Astrocyte (in vitro differentiated cells and primary cell): ENCODE measurements at regions not wholly inside any gene's neighbourhood (a gene's known extent, or its start where the extent isn't known, plus 50 kb on each side); places are given as distances from the start of the nearest gene placed in this dataset.
"Not testable (repeated sequence)": the region's sequence is repeated elsewhere in the genome, so short reads cannot be mapped to it uniquely, and the experiment has no call there.

Experiments used
- DNase-seq: peaks from one replicate; pipeline ENCODE4 v3.0.0-alpha.2; 2010; ENCODE audit warnings: low read depth
- FAIRE-seq: peaks from 2 replicates; lab custom pipeline; 2011; peaks lifted over from hg19 to GRCh38; lab: Jason Lieb, UNC
- H2AFZ ChIP-seq: 2 replicates; pipeline ENCODE4 v1.6.0; 2012; ENCODE audit warnings: low read depth, low read length, inconsistent platforms
- H3K27ac ChIP-seq: 2 replicates; pipeline ENCODE4 v1.5.1; 2011; ENCODE audit warnings: low read depth, low read length, inconsistent platforms
- H3K27me3 ChIP-seq: 2 replicates; pipeline ENCODE4 v1.6.0; 2011; ENCODE audit warnings: low read length, inconsistent platforms; ENCODE audit not compliant: insufficient read depth
- H3K36me3 ChIP-seq: 2 replicates; pipeline ENCODE4 v1.5.1; 2011; ENCODE audit warnings: low read length, inconsistent platforms; ENCODE audit not compliant: insufficient read depth
- H3K4me1 ChIP-seq: 2 replicates; pipeline ENCODE4 v1.5.1; 2011; ENCODE audit warnings: low read length, inconsistent platforms; ENCODE audit not compliant: insufficient read depth
- H3K4me2 ChIP-seq: 2 replicates; pipeline ENCODE4 v1.6.0; 2012; ENCODE audit warnings: low read length, inconsistent platforms
- H3K4me3 ChIP-seq: 2 replicates; pipeline ENCODE4 v1.5.1; 2011; ENCODE audit warnings: low read depth, mild to moderate bottlenecking, low read length, inconsistent platforms; ENCODE audit not compliant: insufficient read depth
- H3K79me2 ChIP-seq: 2 replicates; pipeline ENCODE4 v1.6.0; 2012; ENCODE audit warnings: mild to moderate bottlenecking, low read length, inconsistent platforms; ENCODE audit not compliant: insufficient read depth
- H3K9ac ChIP-seq: 2 replicates; pipeline ENCODE4 v1.6.0; 2012; ENCODE audit warnings: mild to moderate bottlenecking, low read length, inconsistent platforms
- H3K9me3 ChIP-seq: 2 replicates; pipeline ENCODE4 v1.5.1; 2012; ENCODE audit warnings: low read depth, mild to moderate bottlenecking, low read length, inconsistent platforms; ENCODE audit not compliant: insufficient read depth
- H4K20me1 ChIP-seq: 2 replicates; pipeline ENCODE4 v1.6.0; 2012; ENCODE audit warnings: low read length, inconsistent platforms; ENCODE audit not compliant: insufficient read depth
- H3K27ac Mint-ChIP-seq: one replicate; pipeline ENCODE4 v1.8.0; 2021; ENCODE audit warnings: mild to moderate bottlenecking, mixed read lengths; ENCODE audit not compliant: unreplicated experiment
- H3K27me3 Mint-ChIP-seq: one replicate; pipeline ENCODE4 v1.8.0; 2021; ENCODE audit warnings: low read depth, mixed read lengths; ENCODE audit not compliant: unreplicated experiment
- H3K36me3 Mint-ChIP-seq: one replicate; pipeline ENCODE4 v1.8.0; 2021; ENCODE audit warnings: low read depth, mixed read lengths; ENCODE audit not compliant: unreplicated experiment
- H3K4me1 Mint-ChIP-seq: one replicate; pipeline ENCODE4 v1.8.0; 2021; ENCODE audit warnings: low read depth, mixed read lengths; ENCODE audit not compliant: unreplicated experiment
- H3K4me3 Mint-ChIP-seq: one replicate; pipeline ENCODE4 v1.8.0; 2021; ENCODE audit warnings: mild to moderate bottlenecking, moderate library complexity, mixed read lengths; ENCODE audit not compliant: unreplicated experiment
- H3K9me3 Mint-ChIP-seq: one replicate; pipeline ENCODE4 v1.8.0; 2021; ENCODE audit warnings: mild to moderate bottlenecking, mixed read lengths; ENCODE audit not compliant: unreplicated experiment
- EZH2 ChIP-seq: IDR thresholded peaks from 2 replicates; pipeline ENCODE4 v1.6.1; 2012; ENCODE audit warnings: mild to moderate bottlenecking, low read length, inconsistent platforms; ENCODE audit not compliant: insufficient read depth
- TF ChIP-seq, protein P1 (sequence below): IDR thresholded peaks from 2 replicates; pipeline ENCODE4 v1.5.1; 2011; ENCODE audit warnings: low read depth, mild to moderate bottlenecking, inconsistent platforms, low read length, moderate library complexity; ENCODE audit not compliant: insufficient read depth

- H3K4me2 ChIP-seq = no peak overlapping the region
- H4K20me1 ChIP-seq = no peaks in the 10 kb centered on the region
- TF ChIP-seq EZH2 = no peak
- TF ChIP-seq, protein P1, sequence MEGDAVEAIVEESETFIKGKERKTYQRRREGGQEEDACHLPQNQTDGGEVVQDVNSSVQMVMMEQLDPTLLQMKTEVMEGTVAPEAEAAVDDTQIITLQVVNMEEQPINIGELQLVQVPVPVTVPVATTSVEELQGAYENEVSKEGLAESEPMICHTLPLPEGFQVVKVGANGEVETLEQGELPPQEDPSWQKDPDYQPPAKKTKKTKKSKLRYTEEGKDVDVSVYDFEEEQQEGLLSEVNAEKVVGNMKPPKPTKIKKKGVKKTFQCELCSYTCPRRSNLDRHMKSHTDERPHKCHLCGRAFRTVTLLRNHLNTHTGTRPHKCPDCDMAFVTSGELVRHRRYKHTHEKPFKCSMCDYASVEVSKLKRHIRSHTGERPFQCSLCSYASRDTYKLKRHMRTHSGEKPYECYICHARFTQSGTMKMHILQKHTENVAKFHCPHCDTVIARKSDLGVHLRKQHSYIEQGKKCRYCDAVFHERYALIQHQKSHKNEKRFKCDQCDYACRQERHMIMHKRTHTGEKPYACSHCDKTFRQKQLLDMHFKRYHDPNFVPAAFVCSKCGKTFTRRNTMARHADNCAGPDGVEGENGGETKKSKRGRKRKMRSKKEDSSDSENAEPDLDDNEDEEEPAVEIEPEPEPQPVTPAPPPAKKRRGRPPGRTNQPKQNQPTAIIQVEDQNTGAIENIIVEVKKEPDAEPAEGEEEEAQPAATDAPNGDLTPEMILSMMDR = no peak
- Mint-ChIP-seq H3K27me3 (peaks cover 2% of the 10 kb centered on the region), H3K27ac (no peak overlapping the region), H3K4me1 (no peaks in the 10 kb centered on the region), H3K4me3 (no peak overlapping the region), H3K36me3 (no peaks in the 10 kb centered on the region), H3K9me3 (no peaks in the 10 kb centered on the region)
- H3K4me3 ChIP-seq = no peak overlapping the region
- no peaks in the 10 kb centered on the region for H3K9me3 ChIP-seq
- no peak overlapping the region for H3K9ac ChIP-seq
- no peak overlapping the region for H2AFZ ChIP-seq
- no peaks in the 10 kb centered on the region for H3K27me3 ChIP-seq
- no peak for FAIRE-seq
- no peak overlapping the region for H3K27ac ChIP-seq
- no peaks in the 10 kb centered on the region for H3K79me2 ChIP-seq
- no peak for DNase-seq
- H3K36me3 ChIP-seq = no peaks in the 10 kb centered on the region
- no peaks in the 10 kb centered on the region for H3K4me1 ChIP-seq
Observed at GRCh38 chr2:22970991-22971390, 414.0 kb upstream of the KLHL29 start.

DNA sequence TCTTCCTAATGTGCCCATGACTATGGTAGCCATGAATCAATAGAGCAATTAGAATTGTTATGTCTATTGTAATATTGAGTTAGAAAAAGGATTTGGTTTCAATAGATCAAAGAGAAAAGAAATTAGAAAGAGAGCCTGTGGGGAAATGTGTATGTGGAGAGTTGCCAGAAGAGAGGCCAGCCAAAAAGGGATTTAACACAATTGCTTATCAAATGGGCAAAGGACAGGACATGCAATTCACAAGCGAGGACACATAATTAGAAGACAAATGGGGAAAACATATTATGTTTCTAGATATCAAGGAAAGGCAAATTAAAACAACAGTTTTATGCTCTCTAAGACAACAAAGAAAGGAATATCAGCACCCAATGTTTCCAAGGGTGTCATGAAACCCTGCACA is 403.2 kb upstream of the KLHL29 start:
- no peak overlapping the region for H3K4me3 ChIP-seq
- Mint-ChIP-seq H3K4me3 (no peak overlapping the region), H3K4me1 (no peaks in the 10 kb centered on the region), H3K36me3 (no peaks in the 10 kb centered on the region), H3K27me3 (no peaks in the 10 kb centered on the region), H3K9me3 (peaks cover 3% of the 10 kb centered on the region), H3K27ac (no peak overlapping the region)
- no peaks in the 10 kb centered on the region for H3K27me3 ChIP-seq
- FAIRE-seq = no peak
- H3K27ac ChIP-seq = no peak overlapping the region
- no peak for DNase-seq
- no peaks in the 10 kb centered on the region for H3K4me1 ChIP-seq
- H3K4me2 ChIP-seq = no peak overlapping the region
- no peaks in the 10 kb centered on the region for H3K79me2 ChIP-seq
- no peaks in the 10 kb centered on the region for H3K36me3 ChIP-seq
- H3K9ac ChIP-seq = no peak overlapping the region
- TF ChIP-seq, protein P1 = no peak
- TF ChIP-seq EZH2 = no peak
- H4K20me1 ChIP-seq = no peaks in the 10 kb centered on the region
- peaks cover 6% of the 10 kb centered on the region for H3K9me3 ChIP-seq
- no peak overlapping the region for H2AFZ ChIP-seq

- not testable (repeated sequence) for H3K36me3 ChIP-seq, H3K9me3 Mint-ChIP-seq, H3K9ac ChIP-seq, H3K4me3 ChIP-seq, H4K20me1 ChIP-seq, H3K36me3 Mint-ChIP-seq, H3K4me3 Mint-ChIP-seq, FAIRE-seq, H3K27ac Mint-ChIP-seq, H3K27me3 Mint-ChIP-seq, H3K79me2 ChIP-seq, H3K4me1 Mint-ChIP-seq, H3K4me2 ChIP-seq, H3K4me1 ChIP-seq, H2AFZ ChIP-seq, H3K27me3 ChIP-seq, DNase-seq, H3K9me3 ChIP-seq, H3K27ac ChIP-seq
Observed at GRCh38 chr2:22984152-22984551, 400.8 kb upstream of the KLHL29 start.
